AG08395 (cell line): ENCODE measurements at regions not wholly inside any gene's neighbourhood (a gene's known extent, or its start where the extent isn't known, plus 50 kb on each side); places are given as distances from the start of the nearest gene placed in this dataset.
"Not testable (repeated sequence)": the region's sequence is repeated elsewhere in the genome, so short reads cannot be mapped to it uniquely, and the experiment has no call there.

Experiments used
- DNase-seq: peaks from one replicate; pipeline ENCODE4 v3.0.0; 2012; ENCODE audit warnings: mixed read lengths, low spot score

DNA sequence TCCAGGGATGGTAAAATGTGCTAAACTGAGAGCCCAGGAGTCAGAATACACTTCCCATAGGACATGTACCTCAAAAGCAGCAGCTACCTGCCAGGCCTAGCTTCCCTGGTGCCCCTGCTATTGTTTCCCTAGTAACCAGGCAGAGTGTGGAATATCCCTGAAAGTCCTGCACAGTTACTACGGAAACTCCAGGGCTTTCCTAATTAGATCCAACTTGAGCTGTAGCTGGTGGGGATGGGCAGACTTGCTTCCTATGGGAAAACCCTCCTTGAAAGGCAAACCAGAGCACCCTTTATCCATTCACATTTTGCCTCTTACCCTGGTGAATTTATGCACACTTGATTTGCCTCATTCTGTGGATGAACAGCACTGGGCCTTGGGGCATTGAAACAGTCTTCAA lies 559.9 kb upstream of the PBX1 start:
- DNase-seq: no peak

- DNase-seq: not testable (repeated sequence)
Measured at GRCh38 chr1:164006186-164006585, 552.8 kb upstream of the PBX1 start.

GRCh38 chr1:164006621-164007020 lies 552.4 kb upstream of the PBX1 start:
- DNase-seq: no peak

DNA sequence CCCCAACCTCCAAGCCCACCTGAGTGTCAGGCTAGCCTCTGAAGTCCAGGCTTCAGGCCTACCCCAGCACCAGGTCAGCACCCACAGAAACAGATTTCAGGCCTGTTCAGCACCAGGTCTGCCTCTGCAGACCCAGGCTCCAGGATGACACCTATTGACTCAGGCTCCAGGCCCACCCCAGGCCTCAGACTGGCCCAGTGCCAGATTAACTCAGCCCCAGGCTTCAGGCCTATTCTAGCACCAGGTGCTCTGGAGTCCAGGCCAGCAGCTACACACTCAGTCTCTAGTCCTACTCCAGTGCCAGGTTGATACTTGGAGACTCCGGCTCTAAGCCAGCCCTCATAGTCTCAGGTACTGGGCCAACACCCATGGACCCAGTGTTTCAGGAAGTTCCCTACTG lies 541.7 kb upstream of the PBX1 start:
- no peak for DNase-seq

GRCh38 chr1:164020391-164020790 lies 538.6 kb upstream of the PBX1 start:
- no peak for DNase-seq

GRCh38 chr1:164021813-164022212 lies 537.2 kb upstream of the PBX1 start:
- DNase-seq: no peak

DNA sequence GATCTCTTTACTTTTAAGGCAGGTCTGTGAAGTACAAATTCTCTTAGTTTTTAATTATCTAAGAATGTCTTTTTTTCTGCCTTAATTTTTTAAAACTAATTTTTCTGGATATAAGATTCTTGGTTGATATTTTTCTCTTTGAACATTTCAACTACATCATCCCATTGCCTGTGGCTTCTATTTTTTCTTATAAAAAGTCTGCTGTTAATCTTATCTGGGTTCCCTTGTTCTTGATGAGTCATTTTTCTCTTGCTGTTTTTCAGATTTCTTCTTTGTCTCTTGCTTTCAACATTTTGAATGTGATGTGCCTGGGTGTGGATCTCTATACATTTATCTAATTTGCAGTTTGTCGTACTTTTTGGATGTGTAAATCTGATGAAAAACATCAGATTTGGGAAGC lies 525.2 kb upstream of the PBX1 start:
- DNase-seq: no peak

DNA sequence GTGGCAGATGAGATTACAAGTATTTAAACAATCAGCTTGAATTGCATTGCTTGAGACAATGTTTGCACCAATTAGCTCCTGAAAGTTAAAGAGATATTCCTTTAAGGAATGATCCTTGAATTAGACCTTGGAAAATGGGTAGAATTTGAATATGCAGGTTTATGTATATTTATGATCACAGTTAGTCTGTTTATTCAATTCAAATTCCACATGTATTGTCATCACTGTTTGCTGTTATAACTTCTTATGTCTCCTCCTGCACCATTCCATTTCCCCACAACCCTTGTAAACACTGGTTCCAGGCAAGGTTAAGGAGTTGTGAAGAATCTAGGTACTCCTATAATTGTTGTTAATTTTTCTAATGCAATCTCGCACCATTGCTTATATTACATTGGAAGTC lies 518.2 kb upstream of the PBX1 start:
- no peak for DNase-seq

DNA sequence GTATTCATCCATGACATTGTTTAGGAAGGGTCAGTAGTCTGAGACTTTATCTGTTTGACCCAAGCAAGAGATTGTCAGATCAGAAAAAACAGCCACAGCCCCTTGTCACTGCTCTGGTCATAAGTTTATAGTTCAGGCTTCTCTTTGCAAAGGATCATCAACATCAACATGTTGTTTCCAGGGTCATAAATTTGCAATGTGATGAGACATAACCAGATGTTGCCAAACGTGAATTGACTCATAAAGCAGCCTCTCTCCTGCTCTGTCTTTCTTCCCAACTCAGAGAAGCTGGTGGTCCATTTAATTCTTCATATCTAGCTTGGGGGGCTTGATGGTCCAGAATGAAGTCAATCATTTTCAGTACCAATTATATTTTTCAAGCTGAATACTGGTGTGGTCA lies 507.2 kb upstream of the PBX1 start:
- DNase-seq: peak; percentile 11

GRCh38 chr1:164054331-164054730 lies 504.7 kb upstream of the PBX1 start:
- no peak for DNase-seq

GRCh38 chr1:164058198-164058597 lies 500.8 kb upstream of the PBX1 start:
- DNase-seq: no peak

DNA sequence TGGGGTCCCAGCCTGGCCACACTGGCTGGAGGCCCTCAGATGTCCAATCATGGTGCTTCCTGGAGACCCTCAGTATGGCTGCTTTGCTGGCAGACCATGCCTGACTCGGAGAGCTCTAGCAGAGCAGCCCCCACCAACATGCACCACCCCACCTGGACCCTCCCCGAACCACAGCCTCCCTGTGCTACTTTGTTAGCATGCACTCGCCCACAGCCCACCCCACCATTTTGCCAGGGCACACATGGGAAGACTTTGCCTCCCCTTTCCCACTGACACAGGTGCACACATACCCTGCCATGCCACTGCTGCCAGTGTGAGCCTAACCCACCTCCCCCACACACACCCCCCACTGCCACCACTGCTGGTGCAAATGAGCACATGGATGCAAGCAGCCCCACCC lies 497.5 kb upstream of the PBX1 start:
- DNase-seq: no peak

DNA sequence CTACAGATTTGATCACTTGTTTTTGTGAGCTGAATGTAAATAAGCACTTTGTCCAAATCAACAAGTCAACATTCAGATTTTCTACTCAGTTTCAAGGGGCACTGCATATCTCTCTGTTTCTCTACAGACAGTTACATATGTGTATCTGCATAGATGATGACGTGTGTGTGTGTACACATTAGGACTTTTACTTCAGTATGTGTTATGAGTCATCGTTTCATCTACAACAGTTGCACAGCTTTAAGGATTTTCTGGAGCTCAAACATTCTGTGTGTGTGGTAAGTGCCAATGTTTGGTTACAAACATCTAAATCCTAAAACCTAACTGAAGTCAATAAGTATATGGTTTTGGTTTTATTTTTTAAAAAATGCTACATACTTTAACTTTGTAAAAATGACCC lies 494.5 kb upstream of the PBX1 start:
- DNase-seq: no peak

DNA sequence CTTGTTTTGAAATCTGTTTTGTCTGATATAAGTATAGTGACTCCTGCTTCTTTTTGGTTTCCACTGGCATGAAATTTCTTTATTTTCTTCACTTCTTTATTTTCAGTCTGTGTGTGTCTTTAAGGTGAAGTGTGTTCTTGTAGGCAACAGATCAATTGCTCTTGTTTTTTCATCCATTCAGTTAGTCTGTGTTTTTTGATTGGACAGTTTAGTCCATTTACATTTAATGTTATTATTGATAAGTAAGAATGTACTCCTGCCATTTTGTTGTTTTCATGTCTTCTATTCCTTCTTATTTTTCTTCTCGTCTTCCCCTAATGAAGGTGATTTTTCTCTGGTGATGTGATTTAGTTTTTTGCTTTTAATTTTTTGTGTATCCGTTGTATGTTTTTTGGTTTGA lies 487.7 kb upstream of the PBX1 start:
- DNase-seq: no peak

DNA sequence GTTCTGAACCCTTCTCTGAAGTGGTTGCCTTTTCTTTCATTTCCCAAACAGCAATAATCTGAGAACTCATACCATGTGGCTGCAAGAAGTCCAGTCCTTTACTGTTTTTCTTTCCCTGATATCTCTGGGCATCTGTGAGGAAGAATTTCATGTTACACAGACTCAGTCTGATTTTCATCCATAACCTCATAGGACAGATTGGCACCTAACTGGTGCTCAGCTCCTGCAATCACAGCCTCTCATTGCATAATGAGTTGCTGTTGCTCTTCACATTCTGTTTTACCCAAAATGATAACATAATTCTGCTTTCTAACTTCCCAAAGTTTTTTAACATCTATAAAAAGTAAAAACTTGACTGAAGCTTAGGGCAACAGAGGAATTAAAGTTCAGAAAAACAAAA lies 472.2 kb upstream of the PBX1 start:
- no peak for DNase-seq

- DNase-seq: no peak
Measured at GRCh38 chr1:164087906-164088453, 471.0 kb upstream of the PBX1 start.

DNA sequence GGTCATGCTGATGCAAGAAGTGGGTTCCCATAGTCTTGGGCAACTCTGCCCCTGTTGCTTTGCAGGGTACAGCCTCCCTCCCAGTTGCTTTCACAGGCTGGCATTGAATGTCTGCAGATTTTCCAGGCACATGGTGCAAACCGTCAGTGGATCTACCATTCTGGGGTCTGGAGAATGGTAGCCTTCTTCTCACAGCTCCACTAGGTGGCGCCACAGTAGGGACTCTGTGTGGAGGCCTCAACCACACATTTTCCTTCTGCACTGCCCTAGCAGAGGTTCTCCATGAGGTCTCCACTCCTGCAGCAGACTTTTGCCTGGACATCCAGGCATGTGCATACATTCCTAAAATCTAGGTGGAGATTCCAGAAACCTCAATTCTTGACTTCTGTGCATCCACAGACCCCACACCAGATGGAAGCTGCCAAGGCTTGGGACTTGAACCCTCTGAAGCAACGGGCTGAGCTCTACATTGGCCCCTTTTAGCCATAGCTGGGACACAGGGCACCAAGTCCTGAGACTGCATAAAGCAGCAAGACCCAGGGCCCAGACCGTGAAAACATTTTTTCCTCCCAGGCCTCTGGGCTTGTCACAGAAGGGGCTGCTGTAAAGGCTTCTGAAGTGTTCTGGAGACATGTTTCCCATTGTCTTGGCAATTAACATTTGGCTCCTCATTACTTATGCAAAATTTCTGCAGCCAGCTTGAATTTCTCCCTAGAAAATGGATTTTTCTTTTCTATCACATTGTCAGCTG lies 466.2 kb upstream of the PBX1 start:
- no peak for DNase-seq

- no peak for DNase-seq
Measured at GRCh38 chr1:164093543-164093942, 465.4 kb upstream of the PBX1 start.

GRCh38 chr1:164101802-164102201 lies 457.2 kb upstream of the PBX1 start:
- no peak for DNase-seq

- no peak for DNase-seq
Measured at GRCh38 chr1:164131949-164132348, 427.0 kb upstream of the PBX1 start.

GRCh38 chr1:164137273-164137925 lies 421.6 kb upstream of the PBX1 start:
- no peak for DNase-seq

GRCh38 chr1:164141797-164142196 lies 417.2 kb upstream of the PBX1 start:
- no peak for DNase-seq

DNA sequence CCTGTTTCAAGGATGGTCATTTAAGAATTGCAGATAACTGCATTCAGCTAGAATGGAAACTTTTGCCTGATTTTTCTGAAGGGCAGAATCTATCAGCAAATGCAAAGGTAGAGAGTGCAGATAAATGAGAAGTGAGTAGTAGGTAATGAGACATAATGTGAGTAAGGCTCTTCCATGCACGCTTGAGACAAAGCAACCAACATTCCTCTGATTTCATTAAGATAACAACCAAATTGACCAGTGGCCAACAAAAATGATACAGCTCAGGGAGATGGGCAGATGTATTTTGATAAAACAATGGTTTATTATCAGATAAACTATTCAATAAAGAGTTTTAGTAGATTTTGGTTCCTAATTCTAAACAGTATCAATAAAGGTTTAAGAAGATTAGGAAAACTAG lies 404.4 kb upstream of the PBX1 start:
- no peak for DNase-seq

DNA sequence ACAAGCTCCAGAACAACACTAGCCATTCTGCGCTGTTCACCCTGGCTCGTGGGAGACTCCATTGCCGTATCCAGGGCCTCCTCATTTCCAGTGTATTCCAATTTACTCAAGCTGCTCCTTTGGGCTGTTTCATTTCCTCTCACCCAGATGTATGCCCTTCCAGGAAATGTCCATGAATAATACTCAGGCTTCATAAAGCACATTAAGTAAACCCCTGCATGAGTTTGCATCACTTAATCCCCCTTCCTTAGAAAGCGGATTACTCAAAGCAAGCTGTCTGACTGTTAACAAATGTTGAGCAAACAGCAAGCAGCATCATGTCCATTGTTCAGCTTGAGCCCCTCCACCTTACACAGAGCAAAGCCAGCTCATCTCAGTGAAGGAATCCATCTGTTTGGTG lies 403.6 kb upstream of the PBX1 start:
- DNase-seq: no peak
